Suprapubic skin (tissue), 4 donors: ENCODE measurements at regions not wholly inside any gene's neighbourhood (a gene's known extent, or its start where the extent isn't known, plus 50 kb on each side); places are given as distances from the start of the nearest gene placed in this dataset.

Experiments
- DNase-seq, 2 donors: peaks; one replicate each; pipeline ENCODE4 v3.0.0-alpha.2; 2019; ENCODE audit warnings: low spot score in 2 of 2
- H3K27ac ChIP-seq: fragments of 200-600 bp; sonication (generic); one replicate; pipeline ENCODE4 v1.5.1; 2019
- H3K27me3 ChIP-seq: fragments of 200-600 bp; sonication (generic); one replicate; pipeline ENCODE4 v1.5.1; 2019
- H3K36me3 ChIP-seq: fragments of 200-600 bp; sonication (generic); one replicate; pipeline ENCODE4 v1.5.1; 2019
- H3K4me1 ChIP-seq: fragments of 200-600 bp; sonication (generic); one replicate; pipeline ENCODE4 v1.5.1; 2019
- H3K4me3 ChIP-seq: fragments of 200-600 bp; sonication (generic); one replicate; pipeline ENCODE4 v1.5.1; 2019; ENCODE audit warnings: mild to moderate bottlenecking
- H3K9me3 ChIP-seq: fragments of 200-600 bp; sonication (generic); one replicate; pipeline ENCODE4 v1.5.1; 2019
- EP300 ChIP-seq: sonication (generic); formaldehyde crosslinking; IDR thresholded peaks from one replicate; pipeline ENCODE4 v1.6.1; 2017; ENCODE audit warnings: antibody characterized with exemption
- POLR2A ChIP-seq, 2 donors: fragments of 450-650 bp; IDR thresholded peaks; one replicate each; pipeline ENCODE4 v1.6.1; 2017; ENCODE audit warnings: antibody characterized with exemption in 2 of 2, mild to moderate bottlenecking in 2 of 2, moderate library complexity in 2 of 2
- POLR2AphosphoS5 ChIP-seq, 3 donors: sonication (generic); formaldehyde crosslinking; IDR thresholded peaks; one replicate each; pipeline ENCODE4 v1.6.1; 2017; ENCODE audit warnings: antibody characterized with exemption in 3 of 3
- WGBS: methylation state at CpG from one replicate; pipeline ENCODE4 v1.1.5; 2018; 5-methylcytosine and 5-hydroxymethylcytosine counted together
- TF ChIP-seq, protein P1 (sequence below), 2 donors: fragments of 200-600 bp in 1 of 2; fragments of 450-650 bp in 1 of 2; sonication (generic) in 1 of 2; IDR thresholded peaks; one replicate each; pipeline ENCODE4 v1.5.1; 2016 to 2019; ENCODE audit warnings: antibody characterized with exemption in 2 of 2, mild to moderate bottlenecking in 1 of 2, moderate library complexity in 1 of 2

DNA sequence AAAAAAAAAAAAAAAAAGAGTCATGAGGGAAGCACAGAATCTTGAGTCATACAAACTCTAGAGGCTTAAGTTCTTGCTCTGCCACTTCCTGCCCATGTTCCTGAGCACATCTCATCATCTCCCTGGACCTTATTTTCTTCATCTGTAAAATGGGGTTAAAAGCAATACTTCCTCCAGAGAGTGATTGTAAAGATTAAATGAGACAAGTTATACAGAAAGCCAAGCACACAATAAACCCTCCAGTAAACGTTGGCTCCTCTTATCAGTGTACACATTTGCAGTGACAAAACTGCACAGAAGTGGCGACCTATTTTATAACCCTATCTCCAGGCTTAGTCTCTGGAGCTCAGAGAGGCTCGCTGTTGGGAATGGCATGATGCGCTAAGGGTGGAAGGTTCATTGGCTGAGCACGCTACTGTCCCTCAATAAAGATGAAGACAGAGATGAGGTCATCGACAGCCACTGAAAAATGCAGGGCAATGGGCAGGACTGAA lies 82.1 kb downstream of the RRAGC start:
- Histone ChIP-seq H3K27ac (no peak overlapping the region), H3K36me3 (no peaks in the 10 kb centered on the region), H3K9me3 (no peaks in the 10 kb centered on the region), H3K27me3 (peaks cover 40% of the 10 kb centered on the region), H3K4me3 (no peak overlapping the region), H3K4me1 (no peaks in the 10 kb centered on the region)
- no peak for TF ChIP-seq POLR2AphosphoS5 (IDR thresholded peaks at IDR 0.05)
- TF ChIP-seq, protein P1, sequence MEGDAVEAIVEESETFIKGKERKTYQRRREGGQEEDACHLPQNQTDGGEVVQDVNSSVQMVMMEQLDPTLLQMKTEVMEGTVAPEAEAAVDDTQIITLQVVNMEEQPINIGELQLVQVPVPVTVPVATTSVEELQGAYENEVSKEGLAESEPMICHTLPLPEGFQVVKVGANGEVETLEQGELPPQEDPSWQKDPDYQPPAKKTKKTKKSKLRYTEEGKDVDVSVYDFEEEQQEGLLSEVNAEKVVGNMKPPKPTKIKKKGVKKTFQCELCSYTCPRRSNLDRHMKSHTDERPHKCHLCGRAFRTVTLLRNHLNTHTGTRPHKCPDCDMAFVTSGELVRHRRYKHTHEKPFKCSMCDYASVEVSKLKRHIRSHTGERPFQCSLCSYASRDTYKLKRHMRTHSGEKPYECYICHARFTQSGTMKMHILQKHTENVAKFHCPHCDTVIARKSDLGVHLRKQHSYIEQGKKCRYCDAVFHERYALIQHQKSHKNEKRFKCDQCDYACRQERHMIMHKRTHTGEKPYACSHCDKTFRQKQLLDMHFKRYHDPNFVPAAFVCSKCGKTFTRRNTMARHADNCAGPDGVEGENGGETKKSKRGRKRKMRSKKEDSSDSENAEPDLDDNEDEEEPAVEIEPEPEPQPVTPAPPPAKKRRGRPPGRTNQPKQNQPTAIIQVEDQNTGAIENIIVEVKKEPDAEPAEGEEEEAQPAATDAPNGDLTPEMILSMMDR (IDR thresholded peaks at IDR 0.05): no peak
- no peak for DNase-seq
- 77% methylated on average over 6 of the region's 6 CpGs for WGBS

DNA sequence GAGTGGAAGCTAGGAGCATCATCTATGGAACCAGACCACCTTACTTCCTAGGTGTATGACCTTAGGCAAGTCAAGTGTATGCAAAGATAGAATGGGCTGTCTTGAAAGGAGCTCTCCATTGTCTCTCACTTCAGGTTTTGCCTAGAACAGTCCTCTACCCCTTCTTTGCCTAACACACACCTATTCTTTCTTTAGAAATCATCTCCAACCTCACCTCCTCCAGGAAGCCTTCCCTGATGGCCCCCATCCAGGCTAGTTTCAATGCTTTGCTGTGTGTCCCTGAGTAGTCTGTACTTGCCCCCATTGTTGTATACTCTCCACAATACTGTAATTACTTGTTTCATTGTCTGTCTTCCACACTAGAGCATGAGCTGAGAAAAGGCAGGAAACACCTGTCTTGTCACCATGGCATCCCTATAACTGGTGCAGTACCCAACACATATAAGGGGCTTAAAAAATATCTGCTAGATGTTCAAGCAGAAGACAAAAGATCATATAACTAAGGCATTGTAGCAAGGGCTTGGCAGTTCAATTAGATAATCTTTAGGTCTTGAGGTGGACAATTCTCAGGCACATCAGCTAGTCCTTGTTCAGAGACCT lies 83.0 kb downstream of the RRAGC start:
- peaks cover 34% of the 10 kb centered on the region for H3K27me3 ChIP-seq

DNA sequence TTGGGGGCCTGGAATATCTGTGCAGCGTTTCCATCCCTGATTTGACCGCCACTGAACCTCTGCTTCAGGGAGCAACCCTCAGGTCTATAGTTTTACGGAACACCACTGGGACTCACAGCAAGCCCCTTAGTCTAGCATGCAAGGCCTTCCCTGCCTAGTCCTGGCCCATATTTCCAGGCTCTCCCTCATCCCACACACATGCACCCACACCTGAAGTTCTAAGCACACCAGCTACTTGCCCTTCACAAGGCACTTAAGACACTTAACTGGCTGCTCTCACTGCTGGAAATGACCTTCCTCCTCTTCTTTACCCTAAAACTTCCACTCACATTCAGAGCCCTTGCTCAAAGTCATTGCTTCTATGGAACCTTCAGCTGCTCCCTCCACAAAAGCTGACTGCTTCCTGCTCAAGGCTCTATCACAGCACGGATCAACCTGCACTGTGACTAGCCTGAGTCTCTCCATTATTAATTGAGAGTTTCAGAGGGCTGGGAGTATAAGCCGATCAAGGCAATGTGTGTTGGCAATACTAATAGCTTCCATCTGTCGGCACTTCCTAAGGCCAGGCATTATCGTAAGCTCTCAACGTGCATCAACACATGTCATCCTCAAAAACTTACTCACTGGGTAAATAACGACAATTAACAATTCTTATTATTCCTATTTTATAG lies 84.3 kb downstream of the RRAGC start:
- 72% methylated on average over 7 of the region's 9 CpGs for WGBS
- Histone ChIP-seq H3K4me1 (no peaks in the 10 kb centered on the region), H3K4me3 (no peak overlapping the region), H3K27me3 (peaks cover 21% of the 10 kb centered on the region), H3K27ac (no peak overlapping the region), H3K9me3 (no peaks in the 10 kb centered on the region), H3K36me3 (no peaks in the 10 kb centered on the region)
- no peak for DNase-seq
- no peak for TF ChIP-seq EP300
- TF ChIP-seq POLR2AphosphoS5 (IDR thresholded peaks at IDR 0.05): no peak
- TF ChIP-seq, protein P1 (IDR thresholded peaks at IDR 0.05): no peak
- TF ChIP-seq POLR2A (IDR thresholded peaks at IDR 0.05): no peak

More for the DNA sequence above, 83.0 kb downstream of the RRAGC start:
- no peak for DNase-seq
- no peaks in the 10 kb centered on the region for H3K4me1 ChIP-seq
- H3K36me3 ChIP-seq: no peaks in the 10 kb centered on the region
- TF ChIP-seq EP300: no peak
- TF ChIP-seq POLR2AphosphoS5 (IDR thresholded peaks at IDR 0.05): no peak
- TF ChIP-seq, protein P1 (IDR thresholded peaks at IDR 0.05): no peak
- TF ChIP-seq POLR2A (IDR thresholded peaks at IDR 0.05): no peak
- no peak overlapping the region for H3K27ac ChIP-seq
- no peak overlapping the region for H3K4me3 ChIP-seq
- H3K9me3 ChIP-seq: no peaks in the 10 kb centered on the region

DNA sequence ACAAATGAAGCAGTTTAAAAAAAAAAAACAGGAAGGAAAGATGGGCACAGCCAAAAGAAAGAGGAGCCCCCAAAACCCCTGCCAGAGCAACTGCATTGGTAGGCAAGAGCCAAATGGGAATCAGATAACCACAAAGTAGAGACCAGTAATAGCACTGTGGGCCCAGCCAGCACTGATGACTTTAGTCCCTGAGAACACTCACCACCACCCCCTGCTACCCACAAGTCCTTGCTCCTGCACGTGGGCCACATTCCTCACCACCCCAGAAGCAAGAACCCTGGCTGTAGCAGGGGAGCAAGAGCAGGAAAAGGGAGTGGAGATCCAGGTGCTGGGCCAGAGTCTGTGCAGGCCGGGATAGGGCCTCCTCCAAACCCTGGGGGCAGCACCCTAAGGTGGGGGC lies 86.1 kb downstream of the RRAGC start:
- DNase-seq: no peak
- Histone ChIP-seq H3K9me3 (no peaks in the 10 kb centered on the region), H3K4me3 (no peak overlapping the region), H3K36me3 (no peaks in the 10 kb centered on the region), H3K27ac (no peak overlapping the region), H3K27me3 (peaks cover 13% of the 10 kb centered on the region), H3K4me1 (no peaks in the 10 kb centered on the region)
- WGBS: 58% methylated on average over 2 of the region's 2 CpGs
- TF ChIP-seq POLR2A (IDR thresholded peaks at IDR 0.05) (no peak), EP300 (no peak)

DNA sequence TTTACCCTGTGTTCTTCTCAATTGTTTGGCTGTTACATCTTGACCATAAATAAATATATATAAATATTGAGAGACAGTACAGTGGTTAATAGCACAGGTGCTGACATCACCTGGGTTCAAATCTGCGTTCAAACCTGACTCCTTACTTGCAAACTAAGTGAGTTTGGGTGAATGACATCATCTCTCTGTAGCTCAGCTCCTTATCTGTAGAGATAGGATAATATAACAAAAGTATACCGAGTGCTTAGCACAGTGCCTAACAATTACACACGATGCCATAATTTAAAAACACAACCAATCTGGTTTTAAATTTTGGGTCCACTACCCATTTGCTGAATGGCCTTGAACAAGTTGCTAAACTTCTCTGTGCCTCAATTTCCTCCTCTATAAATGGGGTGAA lies 86.6 kb downstream of the RRAGC start:
- Histone ChIP-seq H3K36me3 (no peaks in the 10 kb centered on the region), H3K4me3 (no peak overlapping the region), H3K9me3 (no peaks in the 10 kb centered on the region), H3K27ac (no peak overlapping the region), H3K27me3 (peaks cover 13% of the 10 kb centered on the region), H3K4me1 (no peaks in the 10 kb centered on the region)
- WGBS: 86% methylated on average over 3 of the region's 3 CpGs
- DNase-seq: no peak
- TF ChIP-seq EP300 (no peak), POLR2A (IDR thresholded peaks at IDR 0.05) (no peak), POLR2AphosphoS5 (IDR thresholded peaks at IDR 0.05) (no peak)
- TF ChIP-seq, protein P1 (IDR thresholded peaks at IDR 0.05): no peak
